Adrenal gland (tissue), 9 donors: ENCODE measurements at regions not wholly inside any gene's neighbourhood (a gene's known extent, or its start where the extent isn't known, plus 50 kb on each side); places are given as distances from the start of the nearest gene placed in this dataset.

ENCODE experiments used
- DNase-seq, 7 donors: peaks; one replicate each; pipeline ENCODE4 v3.0.0-alpha.2; 2019 to 2020
- H3K27ac ChIP-seq, 5 donors: fragments of 200-600 bp; sonication (generic) in 4 of 5; 1 replicate in 3 of 5; 2 replicates in 2 of 5; pipeline versions ENCODE4 v1.5.1 to v1.8.0; 2016 to 2020; ENCODE audit warnings: mild to moderate bottlenecking in 1 of 5
- H3K27me3 ChIP-seq: fragments of 200-600 bp; 2 replicates; pipeline ENCODE4 v1.8.0; 2021
- H3K36me3 ChIP-seq, 2 donors: fragments of 200-600 bp; replicated peaks in 1 of 2; 1 replicate in 1 of 2; 2 replicates in 1 of 2; pipeline versions ENCODE4 v1.5.1 to v1.8.0; 2018 to 2022
- H3K4me1 ChIP-seq, 2 donors: fragments of 200-600 bp; replicated peaks in 1 of 2; 1 replicate in 1 of 2; 2 replicates in 1 of 2; pipeline versions ENCODE4 v1.5.1 to v1.8.0; 2018 to 2021
- H3K4me3 ChIP-seq, 4 donors: fragments of 200-600 bp; sonication (generic) in 3 of 4; one replicate each; pipeline ENCODE4 v1.5.1; 2016 to 2018
- H3K9me3 ChIP-seq, 3 donors: fragments of 200-600 bp; sonication (generic) in 1 of 3; replicated peaks in 1 of 3; 1 replicate in 2 of 3; 2 replicates in 1 of 3; pipeline versions ENCODE4 v1.5.1 to v1.8.0; 2016 to 2021
- POLR2A ChIP-seq, 2 donors: fragments of 450-650 bp; IDR thresholded peaks; one replicate each; pipeline ENCODE4 v1.6.1; 2017; ENCODE audit warnings: antibody characterized with exemption in 2 of 2, mild to moderate bottlenecking in 2 of 2, moderate library complexity in 1 of 2
- WGBS, 4 donors: extraction: QIAGEN DNeasy Blood & Tissue Kit in 2 of 4; methylation state at CpG; one replicate each; pipeline versions ENCODE4 v1.1.5 to v1.1.7; 2013 to 2017; 5-methylcytosine and 5-hydroxymethylcytosine counted together
- intact Hi-C, 2 donors: fragments of 100-400 bp; cut with DNase I; formaldehyde crosslinking; loops; one replicate each; pipeline versions ENCODE4 v1.14.1 to v1.15.0; 2022 to 2023
- TF ChIP-seq, protein P1 (sequence below), 6 experiments: fragments of 450-650 bp in 4 of 6; fragments of 200-600 bp in 2 of 6; sonication (generic) in 1 of 6; IDR thresholded peaks; 1 replicate in 5 of 6; 2 replicates in 1 of 6; pipeline versions ENCODE4 v1.5.1 to v1.8.0; 2016 to 2021; ENCODE audit warnings: antibody characterized with exemption in 6 of 6, mild to moderate bottlenecking in 2 of 6, moderate library complexity in 1 of 6
- donor health status: healthy with polysubstance abuse.
- donor health status: Bipolar disorder and iron deficiency.
- donor health status: DM: yes; HTN: yes; CAD: no.
- donor health status: DM: no; HTN: no; CAD: no.
- donor health status: DM: no; HTN: no; CAD: no.

GRCh38 chr13:50213526-50213925, 198.3 kb downstream of the KCNRG start:
- DNase-seq = no peak
- Histone ChIP-seq H3K4me3 (no peak overlapping the region), H3K36me3 (no peaks in the 10 kb centered on the region), H3K9me3 (peaks cover 0 to 7% (median 7%) of the 10 kb centered on the region in 3 donors), H3K27ac (no peak overlapping the region), H3K4me1 (no peaks in the 10 kb centered on the region), H3K27me3 (no peaks in the 10 kb centered on the region)
- TF ChIP-seq POLR2A (IDR thresholded peaks at IDR 0.05) = no peak
- intact Hi-C loops = no loop called here
- 0 to 86% (median 54%) methylated on average over 1 of the region's 1 CpG for WGBS, 4 donors

DNA sequence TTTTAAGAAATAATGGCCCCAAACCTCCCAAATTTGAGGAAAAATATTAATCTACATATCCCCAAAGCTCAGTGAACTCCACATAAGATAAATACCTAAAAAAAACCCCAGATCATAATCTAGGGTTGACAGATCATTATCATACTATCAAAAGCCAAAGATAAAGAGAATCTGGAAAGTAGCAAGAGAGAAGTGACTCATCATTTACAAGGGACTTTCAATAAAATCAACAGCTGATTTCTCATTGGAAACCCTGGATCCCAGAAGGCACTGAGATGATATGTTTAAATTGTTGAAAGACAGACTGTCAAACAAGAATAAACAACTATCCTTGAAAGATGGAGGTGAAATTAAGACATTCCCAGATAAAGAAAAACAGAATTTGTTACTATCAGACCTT, 199.3 kb downstream of the KCNRG start:
- Histone ChIP-seq H3K27me3 (no peaks in the 10 kb centered on the region), H3K9me3 (peaks cover 0 to 7% (median 7%) of the 10 kb centered on the region in 3 donors), H3K36me3 (no peaks in the 10 kb centered on the region), H3K4me1 (no peaks in the 10 kb centered on the region), H3K27ac (no peak overlapping the region), H3K4me3 (no peak overlapping the region)
- DNase-seq = no peak
- TF ChIP-seq, protein P1, sequence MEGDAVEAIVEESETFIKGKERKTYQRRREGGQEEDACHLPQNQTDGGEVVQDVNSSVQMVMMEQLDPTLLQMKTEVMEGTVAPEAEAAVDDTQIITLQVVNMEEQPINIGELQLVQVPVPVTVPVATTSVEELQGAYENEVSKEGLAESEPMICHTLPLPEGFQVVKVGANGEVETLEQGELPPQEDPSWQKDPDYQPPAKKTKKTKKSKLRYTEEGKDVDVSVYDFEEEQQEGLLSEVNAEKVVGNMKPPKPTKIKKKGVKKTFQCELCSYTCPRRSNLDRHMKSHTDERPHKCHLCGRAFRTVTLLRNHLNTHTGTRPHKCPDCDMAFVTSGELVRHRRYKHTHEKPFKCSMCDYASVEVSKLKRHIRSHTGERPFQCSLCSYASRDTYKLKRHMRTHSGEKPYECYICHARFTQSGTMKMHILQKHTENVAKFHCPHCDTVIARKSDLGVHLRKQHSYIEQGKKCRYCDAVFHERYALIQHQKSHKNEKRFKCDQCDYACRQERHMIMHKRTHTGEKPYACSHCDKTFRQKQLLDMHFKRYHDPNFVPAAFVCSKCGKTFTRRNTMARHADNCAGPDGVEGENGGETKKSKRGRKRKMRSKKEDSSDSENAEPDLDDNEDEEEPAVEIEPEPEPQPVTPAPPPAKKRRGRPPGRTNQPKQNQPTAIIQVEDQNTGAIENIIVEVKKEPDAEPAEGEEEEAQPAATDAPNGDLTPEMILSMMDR (IDR thresholded peaks at IDR 0.05) = no peak
- TF ChIP-seq POLR2A (IDR thresholded peaks at IDR 0.05) = no peak
- intact Hi-C loops = no loop called here

- H3K36me3 ChIP-seq = no peaks in the 10 kb centered on the region
- no peak overlapping the region for H3K4me3 ChIP-seq
- DNase-seq = no peak
These were observed 200.2 kb downstream of the KCNRG start for GRCh38 chr13:50215399-50215798.

GRCh38 chr13:50219743-50220142, 204.5 kb downstream of the KCNRG start:
- Histone ChIP-seq H3K4me1 (peaks cover under 1 to 7% of the 10 kb centered on the region in 2 donors), H3K27ac (no peak overlapping the region), H3K36me3 (no peaks in the 10 kb centered on the region), H3K4me3 (no peak overlapping the region), H3K9me3 (peaks cover 0 to 7% (median 0%) of the 10 kb centered on the region in 3 donors), H3K27me3 (no peaks in the 10 kb centered on the region)
- intact Hi-C loops = no loop called here
- TF ChIP-seq, protein P1 (IDR thresholded peaks at IDR 0.05) = no peak
- TF ChIP-seq POLR2A (IDR thresholded peaks at IDR 0.05) = no peak
- no peak for DNase-seq
- WGBS, 4 donors = 88 to 93% (median 90%) methylated on average over 3 of the region's 3 CpGs

More at GRCh38 chr13:50215399-50215798, 200.2 kb downstream of the KCNRG start:
- TF ChIP-seq, protein P1 (IDR thresholded peaks at IDR 0.05) = no peak
- no peak for TF ChIP-seq POLR2A (IDR thresholded peaks at IDR 0.05)
- Histone ChIP-seq H3K4me1 (no peaks in the 10 kb centered on the region), H3K27me3 (no peaks in the 10 kb centered on the region), H3K27ac (no peak overlapping the region), H3K9me3 (peaks cover 0 to 7% (median 7%) of the 10 kb centered on the region in 3 donors)
- intact Hi-C loops = no loop called here

DNA sequence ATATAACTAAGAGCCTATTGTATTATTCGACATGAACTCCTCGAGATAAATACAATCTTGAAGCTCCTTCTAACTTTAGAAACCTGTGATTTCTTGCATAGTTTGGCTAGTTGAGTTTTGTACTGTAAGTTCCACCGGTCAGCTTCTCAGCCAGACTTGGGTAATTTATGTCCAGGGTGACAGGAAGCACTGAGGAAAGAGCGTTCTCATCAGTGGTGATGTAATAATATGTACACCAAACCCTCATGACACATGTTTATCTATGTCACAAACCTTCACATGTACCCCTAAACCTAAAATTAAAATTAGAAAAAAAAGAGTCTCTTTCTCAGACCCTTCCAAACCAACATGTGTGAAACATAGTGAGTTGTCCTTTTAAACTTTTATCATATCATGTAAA, 205.7 kb downstream of the KCNRG start:
- DNase-seq = no peak
- H3K4me3 ChIP-seq = no peak overlapping the region
- H3K27me3 ChIP-seq = no peaks in the 10 kb centered on the region
- H3K27ac ChIP-seq = no peak overlapping the region
- 50 to 55% (median 52%) methylated on average over 4 of the region's 4 CpGs for WGBS, 4 donors
- H3K36me3 ChIP-seq = no peaks in the 10 kb centered on the region
- TF ChIP-seq, protein P1 (IDR thresholded peaks at IDR 0.05) = no peak
- no peak for TF ChIP-seq POLR2A (IDR thresholded peaks at IDR 0.05)
- H3K4me1 ChIP-seq = peaks cover 5 to 7% of the 10 kb centered on the region in 2 donors
- H3K9me3 ChIP-seq = peaks cover 0 to 7% (median 0%) of the 10 kb centered on the region in 3 donors
- intact Hi-C loops = no loop called here
